Loucy (cell line): ENCODE measurements at regions not wholly inside any gene's neighbourhood (a gene's known extent, or its start where the extent isn't known, plus 50 kb on each side); places are given as distances from the start of the nearest gene placed in this dataset.

Experiments used
- H2AFZ ChIP-seq: fragments of 200-600 bp; sonication (generic); 2 replicates; pipeline ENCODE4 v1.6.0; 2016; ENCODE audit warnings: antibody characterized with exemption, mild to moderate bottlenecking, low read length, moderate library complexity
- H3F3A ChIP-seq: fragments of 200-600 bp; 2 replicates; pipeline ENCODE4 v1.6.0; 2016; ENCODE audit warnings: antibody characterized with exemption, low read depth, mild to moderate bottlenecking
- H3K27me3 ChIP-seq: fragments of 200-600 bp; sonication (generic); 2 replicates; pipeline ENCODE4 v1.6.1; 2014; ENCODE audit warnings: low read length, mild to moderate bottlenecking; ENCODE audit not compliant: insufficient read depth, poor library complexity, severe bottlenecking
- H3K36me3 ChIP-seq: fragments of 200-600 bp; sonication (generic); 2 replicates; pipeline ENCODE4 v1.6.1; 2016; ENCODE audit warnings: low read length; ENCODE audit not compliant: insufficient read depth
- H3K4me1 ChIP-seq: fragments of 200-600 bp; sonication (generic); 2 replicates; pipeline ENCODE4 v1.5.1; 2014; ENCODE audit warnings: low read length, mild to moderate bottlenecking; ENCODE audit not compliant: insufficient read depth, poor library complexity, severe bottlenecking
- H3K4me2 ChIP-seq: fragments of 200-600 bp; sonication (generic); 2 replicates; pipeline ENCODE4 v1.6.0; 2014; ENCODE audit warnings: antibody characterized with exemption, low read length, low read depth, mild to moderate bottlenecking; ENCODE audit not compliant: poor library complexity, severe bottlenecking
- H3K4me3 ChIP-seq: fragments of 200-600 bp; sonication (generic); 2 replicates; pipeline ENCODE4 v1.5.1; 2014; ENCODE audit warnings: low read length, mild to moderate bottlenecking, mixed read lengths; ENCODE audit not compliant: poor library complexity, severe bottlenecking
- H3K79me2 ChIP-seq: fragments of 200-600 bp; sonication (generic); 2 replicates; pipeline ENCODE4 v1.6.1; 2014; ENCODE audit warnings: low read length; ENCODE audit not compliant: insufficient read depth
- H3K9ac ChIP-seq: fragments of 200-600 bp; sonication (generic); 2 replicates; pipeline ENCODE4 v1.6.0; 2014; ENCODE audit warnings: mild to moderate bottlenecking, low read depth, low read length, moderate library complexity; ENCODE audit not compliant: poor library complexity, severe bottlenecking
- H3K9me2 ChIP-seq: fragments of 200-600 bp; sonication (generic); replicated peaks from 2 replicates; pipeline ENCODE4 v1.6.1; 2016; ENCODE audit warnings: low read depth, low read length, mixed read lengths
- H3K9me3 ChIP-seq: fragments of 200-600 bp; sonication (generic); 2 replicates; pipeline ENCODE4 v1.6.1; 2014; ENCODE audit warnings: mild to moderate bottlenecking, antibody characterized with exemption, low read length, low read depth; ENCODE audit not compliant: insufficient read depth
- H4K20me1 ChIP-seq: fragments of 200-600 bp; sonication (generic); 2 replicates; pipeline ENCODE4 v1.6.0; 2014; ENCODE audit warnings: antibody characterized with exemption, low read length, mild to moderate bottlenecking; ENCODE audit not compliant: insufficient read depth, poor library complexity, severe bottlenecking
- CTCF ChIP-seq: fragments of 200-600 bp; sonication (generic); conservative IDR thresholded peaks from 2 replicates; pipeline ENCODE4 v1.5.1; 2014; ENCODE audit warnings: mild to moderate bottlenecking, antibody characterized with exemption, low read length
- EZH2phosphoT487 ChIP-seq: fragments of 200-600 bp; IDR thresholded peaks from 2 replicates; pipeline ENCODE4 v1.6.1; 2018; ENCODE audit warnings: antibody characterized with exemption, mild to moderate bottlenecking, moderate library complexity, borderline replicate concordance

- H3K4me2 ChIP-seq = no peak overlapping the region
- no peaks in the 10 kb centered on the region for H3K9me3 ChIP-seq
- no peaks in the 10 kb centered on the region for H3K36me3 ChIP-seq
- H3K4me3 ChIP-seq = no peak overlapping the region
- H3K9ac ChIP-seq = no peak overlapping the region
- H3K4me1 ChIP-seq = peaks cover 8% of the 10 kb centered on the region
- H4K20me1 ChIP-seq = no peaks in the 10 kb centered on the region
- no peaks in the 10 kb centered on the region for H3F3A ChIP-seq
- TF ChIP-seq EZH2phosphoT487 = no peak
- TF ChIP-seq CTCF = peak; percentile 36
- H3K27me3 ChIP-seq = no peaks in the 10 kb centered on the region
- H3K79me2 ChIP-seq = no peaks in the 10 kb centered on the region
- H2AFZ ChIP-seq = no peak overlapping the region
- no peaks in the 10 kb centered on the region for H3K9me2 ChIP-seq
Observed at GRCh38 chr11:11078344-11079086, 220.7 kb upstream of the ZBED5 start.

GRCh38 chr11:11077898-11078297, 220.0 kb upstream of the ZBED5 start:
- Histone ChIP-seq H2AFZ (no peak overlapping the region), H3K9me2 (no peaks in the 10 kb centered on the region), H4K20me1 (no peaks in the 10 kb centered on the region), H3K4me1 (peaks cover 8% of the 10 kb centered on the region), H3K9me3 (no peaks in the 10 kb centered on the region), H3K36me3 (no peaks in the 10 kb centered on the region), H3K4me2 (no peak overlapping the region), H3F3A (no peaks in the 10 kb centered on the region), H3K79me2 (no peaks in the 10 kb centered on the region), H3K4me3 (no peak overlapping the region), H3K27me3 (no peaks in the 10 kb centered on the region), H3K9ac (no peak overlapping the region)
- no peak for TF ChIP-seq EZH2phosphoT487
- TF ChIP-seq CTCF = no peak

- Histone ChIP-seq H3K9ac (no peak overlapping the region), H3K4me3 (no peak overlapping the region), H4K20me1 (no peaks in the 10 kb centered on the region), H3K4me1 (peaks cover 8% of the 10 kb centered on the region), H3K27me3 (no peaks in the 10 kb centered on the region), H3K9me2 (no peaks in the 10 kb centered on the region), H3K36me3 (no peaks in the 10 kb centered on the region), H3K9me3 (no peaks in the 10 kb centered on the region), H3K79me2 (no peaks in the 10 kb centered on the region), H3F3A (no peaks in the 10 kb centered on the region), H2AFZ (no peak overlapping the region), H3K4me2 (peak overlapping the region; percentile 15)
- TF ChIP-seq EZH2phosphoT487 = no peak
- TF ChIP-seq CTCF = no peak
Observed at GRCh38 chr11:11076879-11077278, 219.0 kb upstream of the ZBED5 start.
